ENCODE measurements at regions not wholly inside any gene's neighbourhood (a gene's known extent, or its start where the extent isn't known, plus 50 kb on each side); places are given as distances from the start of the nearest gene placed in this dataset.

DNA sequence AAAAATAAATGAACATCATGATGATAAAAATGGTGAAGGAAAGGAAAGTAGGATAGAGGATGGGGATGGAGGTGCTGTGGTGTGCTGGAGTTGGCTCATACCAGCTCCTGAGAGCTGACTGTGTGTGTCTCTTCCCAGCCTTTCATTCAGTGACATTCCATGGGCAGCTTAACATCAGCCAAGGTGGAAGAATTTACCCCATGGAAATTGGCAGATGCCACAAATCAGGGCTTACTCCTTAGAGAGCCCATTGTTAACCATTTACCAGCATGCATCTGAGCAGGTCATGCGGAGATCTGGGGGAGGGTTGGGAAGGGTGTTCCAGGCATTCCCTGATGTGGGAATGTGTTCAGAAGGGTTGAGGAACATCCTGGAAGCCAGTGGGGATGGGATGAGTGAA lies 164.7 kb upstream of the MYL2 start:
- no peaks in the 10 kb centered on the region for H3K79me2 ChIP-seq (ENCODE audit: insufficient read depth, low read depth)
- no peak overlapping the region for H3K4me3 ChIP-seq (IDR thresholded peaks at IDR 0.05; ENCODE audit: insufficient read depth, low read depth, low read length)
- H4K20me1 ChIP-seq (ENCODE audit: insufficient read depth) = no peaks in the 10 kb centered on the region
- H3K36me3 ChIP-seq (ENCODE audit: insufficient read depth) = no peaks in the 10 kb centered on the region
- H2AFZ ChIP-seq (ENCODE audit: low read depth) = no peak overlapping the region
- H3K27me3 ChIP-seq (ENCODE audit: insufficient read depth, low read depth) = no peaks in the 10 kb centered on the region
- no peak overlapping the region for H3K4me2 ChIP-seq
- TF ChIP-seq, protein P1, sequence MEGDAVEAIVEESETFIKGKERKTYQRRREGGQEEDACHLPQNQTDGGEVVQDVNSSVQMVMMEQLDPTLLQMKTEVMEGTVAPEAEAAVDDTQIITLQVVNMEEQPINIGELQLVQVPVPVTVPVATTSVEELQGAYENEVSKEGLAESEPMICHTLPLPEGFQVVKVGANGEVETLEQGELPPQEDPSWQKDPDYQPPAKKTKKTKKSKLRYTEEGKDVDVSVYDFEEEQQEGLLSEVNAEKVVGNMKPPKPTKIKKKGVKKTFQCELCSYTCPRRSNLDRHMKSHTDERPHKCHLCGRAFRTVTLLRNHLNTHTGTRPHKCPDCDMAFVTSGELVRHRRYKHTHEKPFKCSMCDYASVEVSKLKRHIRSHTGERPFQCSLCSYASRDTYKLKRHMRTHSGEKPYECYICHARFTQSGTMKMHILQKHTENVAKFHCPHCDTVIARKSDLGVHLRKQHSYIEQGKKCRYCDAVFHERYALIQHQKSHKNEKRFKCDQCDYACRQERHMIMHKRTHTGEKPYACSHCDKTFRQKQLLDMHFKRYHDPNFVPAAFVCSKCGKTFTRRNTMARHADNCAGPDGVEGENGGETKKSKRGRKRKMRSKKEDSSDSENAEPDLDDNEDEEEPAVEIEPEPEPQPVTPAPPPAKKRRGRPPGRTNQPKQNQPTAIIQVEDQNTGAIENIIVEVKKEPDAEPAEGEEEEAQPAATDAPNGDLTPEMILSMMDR (conservative IDR thresholded peaks at IDR 0.05; ENCODE audit: low read depth, low read length) = no peak
- H3K9ac ChIP-seq = no peak overlapping the region
- no peaks in the 10 kb centered on the region for H3K4me1 ChIP-seq (ENCODE audit: low read depth, poor library complexity, severe bottlenecking)
- H3K27ac ChIP-seq = no peak overlapping the region

DNA sequence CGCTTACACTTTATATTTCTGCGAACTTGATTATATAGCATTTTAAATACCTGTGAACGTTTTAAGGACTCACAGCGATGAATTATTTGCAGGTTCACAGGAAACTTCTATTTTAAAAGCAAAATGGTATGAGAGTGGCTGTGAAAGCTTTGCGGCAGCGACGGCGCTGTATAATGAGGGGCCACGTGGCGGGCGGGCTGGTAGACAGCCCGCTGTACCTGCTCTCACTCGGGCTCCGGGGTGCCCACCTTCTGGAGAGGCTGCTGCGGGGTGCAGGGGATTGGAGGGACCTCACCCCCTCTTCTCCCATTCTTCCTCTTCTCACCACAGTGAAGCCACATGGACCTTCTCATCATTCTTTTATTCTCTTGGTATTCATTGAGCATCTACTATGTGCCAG lies 164.2 kb upstream of the MYL2 start:
- Histone ChIP-seq H3K4me2 (no peak overlapping the region), H3K79me2 (ENCODE audit: insufficient read depth, low read depth) (no peaks in the 10 kb centered on the region), H3K9ac (no peak overlapping the region), H4K20me1 (ENCODE audit: insufficient read depth) (no peaks in the 10 kb centered on the region), H3K4me3 (IDR thresholded peaks at IDR 0.05; ENCODE audit: insufficient read depth, low read depth, low read length) (no peak overlapping the region), H3K36me3 (ENCODE audit: insufficient read depth) (no peaks in the 10 kb centered on the region), H2AFZ (ENCODE audit: low read depth) (no peak overlapping the region), H3K4me1 (ENCODE audit: low read depth, poor library complexity, severe bottlenecking) (no peaks in the 10 kb centered on the region), H3K27ac (no peak overlapping the region), H3K27me3 (ENCODE audit: insufficient read depth, low read depth) (no peaks in the 10 kb centered on the region)
- TF ChIP-seq, protein P1 (conservative IDR thresholded peaks at IDR 0.05; ENCODE audit: low read depth, low read length) = no peak

DNA sequence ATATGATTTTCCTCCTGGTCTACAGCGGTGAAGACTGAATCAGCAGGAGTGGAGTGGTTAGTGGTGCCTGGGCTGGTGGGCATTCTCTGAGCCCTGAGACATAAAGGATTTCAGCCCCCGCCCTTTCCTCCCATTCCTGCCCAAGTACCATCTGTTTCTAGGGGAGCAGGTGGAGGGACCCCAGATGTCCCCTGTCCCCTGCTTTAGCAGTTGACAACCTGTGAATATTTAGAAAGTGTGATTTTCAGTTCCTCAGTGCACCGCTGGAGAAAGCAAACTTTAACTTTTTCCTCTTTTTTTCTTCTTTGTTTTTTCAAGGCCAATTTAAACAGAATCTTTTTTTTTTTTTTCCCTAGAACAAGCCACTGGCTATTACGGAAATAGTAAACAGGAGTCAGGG lies 163.8 kb upstream of the MYL2 start:
- Histone ChIP-seq H3K4me2 (no peak overlapping the region), H3K4me1 (ENCODE audit: low read depth, poor library complexity, severe bottlenecking) (no peaks in the 10 kb centered on the region), H3K79me2 (ENCODE audit: insufficient read depth, low read depth) (no peaks in the 10 kb centered on the region), H3K36me3 (ENCODE audit: insufficient read depth) (no peaks in the 10 kb centered on the region), H3K27me3 (ENCODE audit: insufficient read depth, low read depth) (no peaks in the 10 kb centered on the region), H3K27ac (no peak overlapping the region), H2AFZ (ENCODE audit: low read depth) (no peak overlapping the region), H3K4me3 (IDR thresholded peaks at IDR 0.05; ENCODE audit: insufficient read depth, low read depth, low read length) (no peak overlapping the region), H3K9ac (no peak overlapping the region), H4K20me1 (ENCODE audit: insufficient read depth) (no peaks in the 10 kb centered on the region)
- TF ChIP-seq, protein P1 (conservative IDR thresholded peaks at IDR 0.05; ENCODE audit: low read depth, low read length) = no peak

DNA sequence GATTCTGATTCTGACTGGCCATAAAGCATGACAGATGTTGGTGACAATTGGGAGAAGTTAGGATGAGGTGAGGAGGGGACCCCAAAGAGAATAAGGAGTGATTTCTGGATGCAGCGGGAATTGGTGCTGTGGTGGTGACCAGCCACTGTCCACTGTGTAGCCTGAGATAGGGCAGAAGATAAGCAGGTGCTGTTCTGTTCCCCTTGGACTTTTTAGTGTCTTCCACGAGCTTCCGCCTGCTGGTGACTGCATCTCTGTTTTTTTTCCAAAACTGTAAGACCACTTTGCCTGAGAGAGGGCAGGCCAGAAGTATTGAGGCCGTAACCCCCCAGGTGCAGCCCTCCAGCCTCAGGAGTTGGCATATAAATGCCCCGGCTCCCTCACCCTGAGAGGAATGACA lies 161.2 kb upstream of the MYL2 start:
- TF ChIP-seq, protein P1 (conservative IDR thresholded peaks at IDR 0.05; ENCODE audit: low read depth, low read length) = no peak
- H3K27me3 ChIP-seq (ENCODE audit: insufficient read depth, low read depth) = no peaks in the 10 kb centered on the region
- H3K4me1 ChIP-seq (ENCODE audit: low read depth, poor library complexity, severe bottlenecking) = no peaks in the 10 kb centered on the region
- H3K4me3 ChIP-seq (IDR thresholded peaks at IDR 0.05; ENCODE audit: insufficient read depth, low read depth, low read length) = no peak overlapping the region
- no peaks in the 10 kb centered on the region for H3K36me3 ChIP-seq (ENCODE audit: insufficient read depth)
- H4K20me1 ChIP-seq (ENCODE audit: insufficient read depth) = no peaks in the 10 kb centered on the region
- H2AFZ ChIP-seq (ENCODE audit: low read depth) = no peak overlapping the region
- H3K79me2 ChIP-seq (ENCODE audit: insufficient read depth, low read depth) = no peaks in the 10 kb centered on the region
- H3K4me2 ChIP-seq = no peak overlapping the region
- no peak overlapping the region for H3K9ac ChIP-seq
- no peak overlapping the region for H3K27ac ChIP-seq

DNA sequence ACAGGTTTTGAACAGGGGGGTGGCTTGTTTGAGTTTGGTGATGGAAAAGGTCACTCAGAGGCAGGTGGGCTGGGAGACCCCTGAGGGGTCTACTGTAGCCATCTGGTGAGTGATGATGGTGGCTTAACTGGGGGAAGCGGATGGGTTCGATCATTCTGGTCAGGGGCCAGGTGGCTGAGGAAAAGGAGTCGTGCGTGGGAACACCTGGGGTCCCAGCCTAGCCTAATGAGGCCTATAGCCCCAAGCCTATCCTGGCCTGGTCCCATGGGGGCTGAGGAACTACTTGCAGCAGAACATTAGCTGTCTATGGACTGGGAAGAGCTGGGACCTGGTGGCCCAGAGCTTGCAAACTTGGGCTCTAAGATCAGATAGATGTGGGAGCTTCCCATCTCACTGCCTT lies 158.4 kb upstream of the MYL2 start:
- Histone ChIP-seq H3K79me2 (ENCODE audit: insufficient read depth, low read depth) (no peaks in the 10 kb centered on the region), H3K9ac (no peak overlapping the region), H4K20me1 (ENCODE audit: insufficient read depth) (no peaks in the 10 kb centered on the region), H2AFZ (ENCODE audit: low read depth) (no peak overlapping the region), H3K4me2 (no peak overlapping the region), H3K36me3 (ENCODE audit: insufficient read depth) (no peaks in the 10 kb centered on the region), H3K27ac (no peak overlapping the region), H3K4me1 (ENCODE audit: low read depth, poor library complexity, severe bottlenecking) (no peaks in the 10 kb centered on the region), H3K27me3 (ENCODE audit: insufficient read depth, low read depth) (no peaks in the 10 kb centered on the region), H3K4me3 (IDR thresholded peaks at IDR 0.05; ENCODE audit: insufficient read depth, low read depth, low read length) (no peak overlapping the region)
- TF ChIP-seq, protein P1 (conservative IDR thresholded peaks at IDR 0.05; ENCODE audit: low read depth, low read length) = no peak
